Uterus (tissue), 2 donors: ENCODE measurements at regions not wholly inside any gene's neighbourhood (a gene's known extent, or its start where the extent isn't known, plus 50 kb on each side); places are given as distances from the start of the nearest gene placed in this dataset.

Experiments
- POLR2A ChIP-seq, 2 donors: fragments of 450-650 bp; IDR thresholded peaks; one replicate each; pipeline ENCODE4 v1.6.1; 2016; ENCODE audit warnings: antibody characterized with exemption in 2 of 2, mild to moderate bottlenecking in 1 of 2, moderate library complexity in 1 of 2
- TF ChIP-seq, protein P1 (sequence below), 4 experiments: fragments of 200-600 bp in 2 of 4; fragments of 450-650 bp in 2 of 4; sonication (generic) in 2 of 4; IDR thresholded peaks; one replicate each; pipeline ENCODE4 v1.5.1; 2016 to 2019; ENCODE audit warnings: antibody characterized with exemption in 4 of 4, mild to moderate bottlenecking in 2 of 4, moderate library complexity in 1 of 4

DNA sequence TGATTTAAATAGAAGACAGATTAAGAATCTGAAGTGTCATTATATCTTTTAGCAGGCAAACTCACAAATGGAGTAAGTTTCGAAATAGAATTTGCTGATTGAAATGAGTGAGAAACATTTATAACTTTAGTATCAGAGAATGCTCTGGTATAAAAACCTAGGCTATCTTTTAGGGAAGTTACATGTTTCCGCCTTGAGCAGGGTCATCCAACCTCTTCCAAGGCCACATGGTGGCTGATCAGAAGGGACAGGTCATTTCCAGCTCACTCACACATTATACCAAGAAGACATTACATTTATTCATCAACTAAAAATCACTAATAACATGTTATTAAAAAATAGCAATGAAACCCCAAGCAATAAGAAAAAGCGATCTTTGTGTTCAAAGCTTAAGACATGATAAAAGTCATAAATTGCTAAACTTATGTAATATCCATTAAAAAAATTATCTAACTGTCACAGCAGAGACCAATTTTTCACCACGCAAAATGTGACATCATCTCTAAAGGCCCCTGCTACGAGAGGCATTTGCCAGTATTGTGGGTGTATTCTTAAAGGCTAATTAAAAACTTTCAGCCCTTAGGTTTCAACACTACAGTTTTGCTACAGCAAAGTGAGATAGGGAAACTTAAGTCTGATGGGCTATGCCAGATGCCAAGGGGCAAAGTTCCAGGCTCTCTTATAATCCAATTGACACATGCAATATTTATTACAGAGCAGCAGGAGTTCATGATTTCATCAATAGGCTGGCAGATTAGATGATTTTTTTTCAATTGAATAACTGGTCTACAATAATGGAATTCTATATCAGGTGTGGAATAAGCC, 240.4 kb upstream of the TBL1XR1 start:
- TF ChIP-seq, protein P1, sequence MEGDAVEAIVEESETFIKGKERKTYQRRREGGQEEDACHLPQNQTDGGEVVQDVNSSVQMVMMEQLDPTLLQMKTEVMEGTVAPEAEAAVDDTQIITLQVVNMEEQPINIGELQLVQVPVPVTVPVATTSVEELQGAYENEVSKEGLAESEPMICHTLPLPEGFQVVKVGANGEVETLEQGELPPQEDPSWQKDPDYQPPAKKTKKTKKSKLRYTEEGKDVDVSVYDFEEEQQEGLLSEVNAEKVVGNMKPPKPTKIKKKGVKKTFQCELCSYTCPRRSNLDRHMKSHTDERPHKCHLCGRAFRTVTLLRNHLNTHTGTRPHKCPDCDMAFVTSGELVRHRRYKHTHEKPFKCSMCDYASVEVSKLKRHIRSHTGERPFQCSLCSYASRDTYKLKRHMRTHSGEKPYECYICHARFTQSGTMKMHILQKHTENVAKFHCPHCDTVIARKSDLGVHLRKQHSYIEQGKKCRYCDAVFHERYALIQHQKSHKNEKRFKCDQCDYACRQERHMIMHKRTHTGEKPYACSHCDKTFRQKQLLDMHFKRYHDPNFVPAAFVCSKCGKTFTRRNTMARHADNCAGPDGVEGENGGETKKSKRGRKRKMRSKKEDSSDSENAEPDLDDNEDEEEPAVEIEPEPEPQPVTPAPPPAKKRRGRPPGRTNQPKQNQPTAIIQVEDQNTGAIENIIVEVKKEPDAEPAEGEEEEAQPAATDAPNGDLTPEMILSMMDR (IDR thresholded peaks at IDR 0.05): no peak
- TF ChIP-seq POLR2A (IDR thresholded peaks at IDR 0.05): no peak
